ENCODE measurements at regions not wholly inside any gene's neighbourhood (a gene's known extent, or its start where the extent isn't known, plus 50 kb on each side); places are given as distances from the start of the nearest gene placed in this dataset.

DNA sequence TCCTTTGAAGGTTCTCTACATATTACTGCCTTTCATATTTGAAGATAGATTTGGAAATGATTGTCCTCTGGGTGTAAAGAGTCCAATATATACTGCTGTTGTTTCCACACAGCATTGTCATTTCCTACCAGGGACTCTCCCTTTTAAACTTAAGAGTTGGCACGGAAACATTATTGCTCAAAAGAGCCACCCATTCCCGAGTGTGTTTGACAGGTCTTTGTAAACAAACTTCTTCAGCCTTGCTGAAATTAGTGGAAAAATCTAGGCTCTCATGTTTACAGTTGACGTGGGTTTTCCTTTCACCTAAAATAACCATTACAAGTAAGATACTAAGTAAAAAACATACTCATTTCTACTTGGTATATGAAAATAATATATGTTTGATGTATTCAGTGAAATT, 111.4 kb upstream of the LIMCH1 start:
- ATAC-seq (ENCODE audit: low read depth in 2 of 2) (no peak), DNase-seq (no peak)
- H3K4me1 Mint-ChIP-seq: no peaks in the 10 kb centered on the region
- H3K36me3 ChIP-seq (ENCODE audit: control insufficient read depth, insufficient read depth, low read length): no peaks in the 10 kb centered on the region
- no peak overlapping the region for H3K4me3 ChIP-seq (ENCODE audit: low read depth, low read length)
- no peak overlapping the region for H3K27ac ChIP-seq (ENCODE audit: insufficient read depth, low read length, poor library complexity, severe bottlenecking)
- peaks cover 4% of the 10 kb centered on the region for H3K27me3 Mint-ChIP-seq
- H3K27ac Mint-ChIP-seq: no peak overlapping the region
- no peaks in the 10 kb centered on the region for H3K36me3 Mint-ChIP-seq
- no peak overlapping the region for H3K4me3 Mint-ChIP-seq
- peaks cover 2% of the 10 kb centered on the region for H3K27me3 ChIP-seq (ENCODE audit: control insufficient read depth, insufficient read depth, low read length)
- H3K9me3 Mint-ChIP-seq: peaks cover 0 to 3% (median 2%) of the 10 kb centered on the region in 7 donors
- no peaks in the 10 kb centered on the region for H3K9me3 ChIP-seq (ENCODE audit: control insufficient read depth in 2 of 2, low read length in 2 of 2)
- H3K4me1 ChIP-seq (ENCODE audit: control insufficient read depth, insufficient read depth, low read length, poor library complexity, severe bottlenecking): no peaks in the 10 kb centered on the region

DNA sequence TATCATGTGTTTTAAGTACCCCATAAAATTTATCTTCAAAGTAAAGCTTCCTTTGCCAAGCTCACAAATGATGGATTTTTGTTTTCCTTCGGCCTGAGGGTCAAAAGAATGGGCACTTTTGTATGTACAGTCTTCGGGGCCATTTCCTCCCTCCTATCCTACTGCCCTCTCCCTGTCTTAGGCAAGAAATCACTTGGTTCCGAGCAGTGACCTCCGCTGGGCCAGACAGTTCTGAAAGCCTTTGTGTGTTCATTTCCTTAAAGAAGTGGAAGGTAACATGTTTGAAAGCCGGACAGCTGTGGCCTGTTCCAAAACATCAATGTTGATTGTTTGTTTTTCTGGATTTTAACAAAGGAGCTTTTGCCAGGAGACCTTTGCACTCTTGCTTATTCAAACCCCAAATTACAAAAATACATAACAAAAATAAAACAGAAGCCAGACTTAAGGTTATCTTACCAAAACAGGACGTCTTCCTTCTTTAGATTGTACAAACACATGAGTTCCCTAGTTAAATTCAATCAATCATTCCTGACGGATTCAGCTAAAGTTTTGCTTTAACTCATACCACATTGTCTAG, 110.6 kb upstream of the LIMCH1 start:
- Histone ChIP-seq H3K27me3 (ENCODE audit: control insufficient read depth, insufficient read depth, low read length) (peaks cover 2% of the 10 kb centered on the region), H3K4me3 (ENCODE audit: low read depth, low read length) (no peak overlapping the region), H3K4me1 (ENCODE audit: control insufficient read depth, insufficient read depth, low read length, poor library complexity, severe bottlenecking) (no peaks in the 10 kb centered on the region), H3K9me3 (ENCODE audit: control insufficient read depth in 2 of 2, low read length in 2 of 2) (no peaks in the 10 kb centered on the region), H3K27ac (ENCODE audit: insufficient read depth, low read length, poor library complexity, severe bottlenecking) (no peak overlapping the region), H3K36me3 (ENCODE audit: control insufficient read depth, insufficient read depth, low read length) (no peaks in the 10 kb centered on the region)
- no peak for ATAC-seq (ENCODE audit: low read depth in 2 of 2)
- H3K36me3 Mint-ChIP-seq: no peaks in the 10 kb centered on the region
- H3K27me3 Mint-ChIP-seq: peaks cover 4% of the 10 kb centered on the region
- no peaks in the 10 kb centered on the region for H3K4me1 Mint-ChIP-seq
- H3K4me3 Mint-ChIP-seq: no peak overlapping the region
- no peak overlapping the region for H3K27ac Mint-ChIP-seq
- DNase-seq: no peak
- peaks cover 0 to 3% (median 2%) of the 10 kb centered on the region in 7 donors for H3K9me3 Mint-ChIP-seq

DNA sequence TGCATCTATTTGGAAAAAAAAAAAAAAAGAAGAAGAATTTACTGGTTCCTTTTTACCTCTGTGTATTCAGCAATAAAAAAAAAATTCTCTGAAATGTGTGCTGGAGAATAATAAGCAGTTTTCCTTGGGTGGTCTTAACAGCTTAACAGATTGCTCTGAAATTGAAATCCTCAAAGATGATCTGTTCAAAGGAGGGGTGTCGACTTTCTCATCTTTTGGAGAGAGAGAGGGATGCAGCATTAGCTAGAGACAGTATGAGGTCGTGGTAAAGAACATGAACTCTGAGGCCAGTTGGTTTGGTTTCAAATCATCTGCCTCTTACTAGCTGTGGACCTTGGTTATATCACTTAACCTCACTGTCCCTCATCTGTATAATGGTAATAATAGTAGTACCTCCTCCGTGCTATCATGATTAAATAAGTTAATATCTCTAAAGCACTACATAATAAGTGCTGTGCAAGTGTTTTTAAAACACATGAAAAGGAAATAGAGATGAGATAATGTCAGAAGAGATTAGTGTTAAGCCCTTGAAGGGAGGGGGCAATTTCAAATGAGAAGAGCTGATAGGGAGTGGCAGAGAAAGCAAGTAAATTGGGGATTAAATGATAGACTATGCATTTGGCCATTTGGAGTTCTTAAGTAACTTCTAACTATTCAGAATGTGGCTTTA, 109.9 kb upstream of the LIMCH1 start:
- no peak overlapping the region for H3K27ac ChIP-seq (ENCODE audit: insufficient read depth, low read length, poor library complexity, severe bottlenecking)
- H3K9me3 Mint-ChIP-seq: peaks cover 0 to 3% (median 2%) of the 10 kb centered on the region in 7 donors
- H3K27me3 Mint-ChIP-seq: peaks cover 4% of the 10 kb centered on the region
- H3K36me3 ChIP-seq (ENCODE audit: control insufficient read depth, insufficient read depth, low read length): no peaks in the 10 kb centered on the region
- no peaks in the 10 kb centered on the region for H3K4me1 Mint-ChIP-seq
- DNase-seq (no peak), ATAC-seq (ENCODE audit: low read depth in 2 of 2) (no peak)
- no peaks in the 10 kb centered on the region for H3K9me3 ChIP-seq (ENCODE audit: control insufficient read depth in 2 of 2, low read length in 2 of 2)
- H3K36me3 Mint-ChIP-seq: no peaks in the 10 kb centered on the region
- no peak overlapping the region for H3K4me3 ChIP-seq (ENCODE audit: low read depth, low read length)
- H3K4me1 ChIP-seq (ENCODE audit: control insufficient read depth, insufficient read depth, low read length, poor library complexity, severe bottlenecking): no peaks in the 10 kb centered on the region
- H3K27me3 ChIP-seq (ENCODE audit: control insufficient read depth, insufficient read depth, low read length): peaks cover 2% of the 10 kb centered on the region
- no peak overlapping the region for H3K4me3 Mint-ChIP-seq
- no peak overlapping the region for H3K27ac Mint-ChIP-seq

DNA sequence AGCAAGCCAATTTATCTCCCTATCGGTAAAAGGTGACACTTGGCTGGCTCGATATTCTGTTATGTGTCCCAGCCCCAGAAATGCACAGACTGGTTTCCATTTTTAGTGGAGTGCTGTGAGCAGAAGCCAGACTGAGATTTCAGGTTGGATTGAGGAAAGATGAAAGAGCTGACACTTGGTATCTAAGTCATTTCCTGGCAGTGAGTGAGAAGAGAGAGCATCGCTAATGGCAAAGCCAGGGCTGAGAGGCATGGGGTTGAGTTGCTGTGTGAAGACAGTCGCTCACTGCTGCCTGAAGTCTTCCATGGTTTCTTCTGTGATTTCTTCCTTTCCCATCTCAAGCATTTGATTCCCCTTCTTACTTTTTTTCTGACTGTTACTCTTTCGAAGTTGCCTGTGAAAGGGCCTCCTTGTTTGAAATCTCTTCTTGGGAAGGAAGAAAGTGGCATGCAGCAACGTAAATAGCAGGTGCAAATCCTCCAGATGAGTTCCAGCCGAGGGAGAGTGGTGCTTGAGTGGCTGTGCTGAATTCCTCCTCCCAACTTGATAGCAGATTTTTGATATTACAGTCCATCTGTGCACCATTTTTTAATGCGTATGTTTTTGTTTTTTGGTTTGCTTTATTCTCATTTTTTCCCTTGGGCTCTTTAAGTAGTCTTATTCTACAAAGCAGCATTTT, 109.2 kb upstream of the LIMCH1 start:
- no peak overlapping the region for H3K4me3 ChIP-seq (ENCODE audit: low read depth, low read length)
- H3K27ac ChIP-seq (ENCODE audit: insufficient read depth, low read length, poor library complexity, severe bottlenecking): no peak overlapping the region
- no peaks in the 10 kb centered on the region for H3K36me3 ChIP-seq (ENCODE audit: control insufficient read depth, insufficient read depth, low read length)
- H3K27me3 ChIP-seq (ENCODE audit: control insufficient read depth, insufficient read depth, low read length): peaks cover 2% of the 10 kb centered on the region
- no peaks in the 10 kb centered on the region for H3K36me3 Mint-ChIP-seq
- no peaks in the 10 kb centered on the region for H3K4me1 ChIP-seq (ENCODE audit: control insufficient read depth, insufficient read depth, low read length, poor library complexity, severe bottlenecking)
- no peak for DNase-seq
- no peaks in the 10 kb centered on the region for H3K9me3 ChIP-seq (ENCODE audit: control insufficient read depth in 2 of 2, low read length in 2 of 2)
- H3K9me3 Mint-ChIP-seq: peaks cover 0 to 3% (median 3%) of the 10 kb centered on the region in 7 donors
- H3K4me3 Mint-ChIP-seq: no peak overlapping the region
- no peaks in the 10 kb centered on the region for H3K4me1 Mint-ChIP-seq
- H3K27me3 Mint-ChIP-seq: peaks cover 4% of the 10 kb centered on the region
- ATAC-seq (ENCODE audit: low read depth in 2 of 2): no peak
- H3K27ac Mint-ChIP-seq: no peak overlapping the region

DNA sequence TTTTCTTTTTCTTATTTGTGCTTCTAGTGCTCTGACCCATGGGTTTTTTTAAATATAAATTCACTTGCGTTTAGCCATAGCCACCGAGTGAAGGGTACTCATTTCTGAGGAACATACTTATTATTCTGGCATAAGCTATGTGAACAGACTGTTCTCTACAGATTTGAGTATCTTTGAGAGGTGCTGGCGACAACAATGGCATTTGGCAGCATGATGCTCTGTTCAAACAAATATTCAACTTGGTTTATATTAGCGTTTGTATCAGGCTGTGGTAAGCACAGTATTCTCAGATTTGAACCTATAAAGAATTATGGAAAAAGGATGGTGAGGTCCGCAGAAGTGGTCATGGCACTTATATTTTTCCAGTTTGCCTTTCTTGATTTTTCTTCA, 108.7 kb upstream of the LIMCH1 start:
- H3K9me3 Mint-ChIP-seq: peaks cover 0 to 3% (median 0%) of the 10 kb centered on the region in 7 donors
- H3K36me3 ChIP-seq (ENCODE audit: control insufficient read depth, insufficient read depth, low read length): no peaks in the 10 kb centered on the region

DNA sequence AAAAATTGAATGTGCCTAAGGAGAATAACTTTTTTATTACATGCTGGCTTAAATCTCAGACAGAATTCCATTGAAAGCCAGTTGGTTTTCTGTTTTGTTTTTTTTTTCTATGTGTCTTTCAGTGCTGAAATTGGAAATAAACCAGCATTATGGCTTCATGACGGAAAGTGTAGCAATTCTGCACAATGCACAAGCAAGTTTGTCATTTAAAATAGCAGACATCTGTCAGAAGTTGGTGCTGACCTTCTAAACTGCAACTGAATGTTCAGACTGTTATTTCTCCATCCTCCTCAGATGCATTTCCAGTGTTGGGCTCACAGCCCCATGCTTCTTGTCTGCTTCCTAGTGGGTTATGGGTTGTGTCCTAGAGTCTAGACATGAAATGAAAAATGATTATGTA, 107.2 kb upstream of the LIMCH1 start:
- H3K4me3 Mint-ChIP-seq: no peak overlapping the region

More for the DNA sequence above, 108.7 kb upstream of the LIMCH1 start:
- Mint-ChIP-seq H3K27me3 (peaks cover 4% of the 10 kb centered on the region), H3K4me1 (no peaks in the 10 kb centered on the region), H3K27ac (no peak overlapping the region), H3K36me3 (no peaks in the 10 kb centered on the region), H3K4me3 (no peak overlapping the region)
- Histone ChIP-seq H3K9me3 (ENCODE audit: control insufficient read depth in 2 of 2, low read length in 2 of 2) (no peaks in the 10 kb centered on the region), H3K4me3 (ENCODE audit: low read depth, low read length) (no peak overlapping the region), H3K27ac (ENCODE audit: insufficient read depth, low read length, poor library complexity, severe bottlenecking) (no peak overlapping the region), H3K4me1 (ENCODE audit: control insufficient read depth, insufficient read depth, low read length, poor library complexity, severe bottlenecking) (no peaks in the 10 kb centered on the region), H3K27me3 (ENCODE audit: control insufficient read depth, insufficient read depth, low read length) (peaks cover 2% of the 10 kb centered on the region)
- ATAC-seq (ENCODE audit: low read depth in 2 of 2): no peak
- DNase-seq: no peak

DNA sequence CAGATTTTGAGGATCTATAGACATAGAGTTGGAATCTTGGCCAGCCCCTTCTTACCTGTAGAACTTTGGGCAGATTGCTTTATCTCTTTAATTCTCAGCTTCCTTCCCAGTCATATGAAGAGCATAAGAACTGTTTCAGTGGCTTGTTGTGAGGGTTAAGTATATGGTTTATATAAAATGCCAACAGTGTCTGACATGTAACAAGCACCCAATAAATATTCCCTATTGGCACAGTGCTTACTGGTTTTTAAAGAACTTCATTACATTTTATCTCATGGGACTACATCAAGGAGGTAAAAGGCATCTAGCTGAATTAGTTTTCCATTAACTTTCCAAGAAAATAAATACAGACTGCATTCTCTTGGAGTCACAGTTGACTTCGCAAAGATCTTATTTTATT, 106.7 kb upstream of the LIMCH1 start:
- no peak for DNase-seq
- no peak for ATAC-seq (ENCODE audit: low read depth in 2 of 2)
- no peaks in the 10 kb centered on the region for H3K36me3 Mint-ChIP-seq
- H3K27ac ChIP-seq (ENCODE audit: insufficient read depth, low read length, poor library complexity, severe bottlenecking): no peak overlapping the region
- no peaks in the 10 kb centered on the region for H3K4me1 ChIP-seq (ENCODE audit: control insufficient read depth, insufficient read depth, low read length, poor library complexity, severe bottlenecking)
- H3K36me3 ChIP-seq (ENCODE audit: control insufficient read depth, insufficient read depth, low read length): no peaks in the 10 kb centered on the region
- H3K27ac Mint-ChIP-seq: no peak overlapping the region
- no peaks in the 10 kb centered on the region for H3K4me1 Mint-ChIP-seq
- no peak overlapping the region for H3K4me3 ChIP-seq (ENCODE audit: low read depth, low read length)
- peaks cover 2% of the 10 kb centered on the region for H3K27me3 ChIP-seq (ENCODE audit: control insufficient read depth, insufficient read depth, low read length)
- no peak overlapping the region for H3K4me3 Mint-ChIP-seq
- H3K9me3 Mint-ChIP-seq: peaks cover 0 to 5% (median 0%) of the 10 kb centered on the region in 7 donors
- H3K27me3 Mint-ChIP-seq: peaks cover 4% of the 10 kb centered on the region
- H3K9me3 ChIP-seq (ENCODE audit: control insufficient read depth in 2 of 2, low read length in 2 of 2): no peaks in the 10 kb centered on the region

More for the DNA sequence above, 107.2 kb upstream of the LIMCH1 start:
- ATAC-seq (ENCODE audit: low read depth in 2 of 2) (no peak), DNase-seq (no peak)
- Histone ChIP-seq H3K27me3 (ENCODE audit: control insufficient read depth, insufficient read depth, low read length) (peaks cover 2% of the 10 kb centered on the region), H3K4me1 (ENCODE audit: control insufficient read depth, insufficient read depth, low read length, poor library complexity, severe bottlenecking) (no peaks in the 10 kb centered on the region), H3K36me3 (ENCODE audit: control insufficient read depth, insufficient read depth, low read length) (no peaks in the 10 kb centered on the region), H3K4me3 (ENCODE audit: low read depth, low read length) (no peak overlapping the region), H3K9me3 (ENCODE audit: control insufficient read depth in 2 of 2, low read length in 2 of 2) (no peaks in the 10 kb centered on the region), H3K27ac (ENCODE audit: insufficient read depth, low read length, poor library complexity, severe bottlenecking) (no peak overlapping the region)
- H3K9me3 Mint-ChIP-seq: peaks cover 0 to 5% (median 0%) of the 10 kb centered on the region in 7 donors
- H3K27ac Mint-ChIP-seq: no peak overlapping the region
- peaks cover 4% of the 10 kb centered on the region for H3K27me3 Mint-ChIP-seq
- H3K4me1 Mint-ChIP-seq: no peaks in the 10 kb centered on the region
- no peaks in the 10 kb centered on the region for H3K36me3 Mint-ChIP-seq
